ENCODE measurements at regions not wholly inside any gene's neighbourhood (a gene's known extent, or its start where the extent isn't known, plus 50 kb on each side); places are given as distances from the start of the nearest gene placed in this dataset.

GRCh38 chr13:87322386-87322785 is 348.8 kb upstream of the SLITRK5 start:
- TF ChIP-seq POLR2AphosphoS5 (IDR thresholded peaks at IDR 0.05; ENCODE audit: borderline replicate concordance, low read depth, low read length), result no peak
- no peak for TF ChIP-seq EZH2 (IDR thresholded peaks at IDR 0.05)
- no peak for TF ChIP-seq FOXP2 (optimal IDR thresholded peaks at IDR 0.05; ENCODE audit: control extremely low read depth, extremely low read length, insufficient read depth)

All from SK-N-MC (cell line).